Hepatic stellate cell (primary cell): ENCODE measurements at regions not wholly inside any gene's neighbourhood (a gene's known extent, or its start where the extent isn't known, plus 50 kb on each side); places are given as distances from the start of the nearest gene placed in this dataset.

Experiments
- DNase-seq: peaks from one replicate; pipeline ENCODE4 v3.0.0; 2011; ENCODE audit warnings: low spot score

GRCh38 chr10:30118590-30118989, 59.2 kb upstream of the JCAD start:
- no peak for DNase-seq

GRCh38 chr10:30117812-30118501, 58.6 kb upstream of the JCAD start:
- DNase-seq, result no peak

GRCh38 chr10:30116041-30116491, 56.7 kb upstream of the JCAD start:
- DNase-seq, result no peak

- no peak for DNase-seq
Measured at GRCh38 chr10:30115626-30115940, 56.2 kb upstream of the JCAD start.

GRCh38 chr10:30114881-30115625, 55.7 kb upstream of the JCAD start:
- DNase-seq, result no peak

GRCh38 chr10:30114401-30114800, 55.0 kb upstream of the JCAD start:
- no peak for DNase-seq

- peak; percentile 62 for DNase-seq
Measured at GRCh38 chr10:30111340-30112022, 52.1 kb upstream of the JCAD start.
